ENCODE measurements at regions not wholly inside any gene's neighbourhood (a gene's known extent, or its start where the extent isn't known, plus 50 kb on each side); places are given as distances from the start of the nearest gene placed in this dataset.

DNA sequence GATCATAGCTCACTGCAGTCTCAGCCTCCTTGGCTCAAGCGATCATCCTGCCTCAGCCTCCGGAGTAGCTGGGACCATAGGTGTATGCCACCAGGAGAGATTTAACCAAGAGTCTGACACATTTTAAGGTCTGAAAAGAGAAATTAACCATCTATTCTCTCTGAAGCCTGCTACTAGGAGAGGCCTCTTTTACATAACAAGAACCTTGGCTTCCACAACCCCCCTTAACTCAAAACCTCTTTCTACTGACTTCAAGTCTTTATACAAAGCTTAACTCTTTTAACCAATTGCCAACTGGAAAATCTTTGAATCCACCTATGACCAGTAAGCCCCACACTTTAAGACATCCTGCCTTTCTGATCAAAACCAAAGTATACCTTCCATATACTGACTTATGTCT, 279.9 kb upstream of the CELF4 start:
- TF ChIP-seq FOXK2 (IDR thresholded peaks at IDR 0.05) (no peak), BHLHE40 (IDR thresholded peaks at IDR 0.05; ENCODE audit: borderline replicate concordance) (no peak), ELF4 (IDR thresholded peaks at IDR 0.05) (no peak), LEF1 (IDR thresholded peaks at IDR 0.05; ENCODE audit: borderline replicate concordance) (no peak), SP1 (IDR thresholded peaks at IDR 0.05) (no peak), FOXA1 (IDR thresholded peaks at IDR 0.05) (no peak), FOXM1 (IDR thresholded peaks at IDR 0.05; ENCODE audit: borderline replicate concordance) (no peak), SUZ12 (IDR thresholded peaks at IDR 0.05) (no peak), HDGF (IDR thresholded peaks at IDR 0.05; ENCODE audit: borderline replicate concordance) (no peak), L3MBTL2 (conservative IDR thresholded peaks at IDR 0.05) (no peak), NFRKB (IDR thresholded peaks at IDR 0.05) (no peak)

Measured in HEK293T (cell line).